ENCODE measurements at regions not wholly inside any gene's neighbourhood (a gene's known extent, or its start where the extent isn't known, plus 50 kb on each side); places are given as distances from the start of the nearest gene placed in this dataset.
A peak's percentile ranks its signal among the peaks of the same experiment; 100 is the strongest.

DNA sequence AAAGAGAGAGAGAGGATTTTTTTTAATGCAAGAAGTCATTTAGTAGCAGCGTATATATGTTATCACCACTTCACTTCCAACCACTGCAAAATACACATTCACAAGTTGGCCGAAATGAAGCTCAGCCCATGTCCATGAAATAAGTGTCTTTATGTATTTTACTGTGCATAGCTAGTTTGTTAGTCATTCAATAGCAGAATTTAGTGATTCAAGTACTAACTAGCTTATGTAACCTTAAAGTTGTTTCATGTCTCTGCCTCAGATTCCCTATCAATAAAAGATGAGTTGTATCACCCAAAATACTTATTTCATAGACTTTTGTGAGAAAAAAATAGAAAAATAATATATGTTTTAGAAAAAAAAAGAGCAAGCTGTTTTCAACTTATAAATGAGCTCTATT, 153.7 kb upstream of the PRDM1 start:
- no peak overlapping the region for H3K4me2 ChIP-seq (ENCODE audit: low read length)
- no peak overlapping the region for H3K27ac Mint-ChIP-seq (ENCODE audit: unreplicated experiment)
- H3K4me1 Mint-ChIP-seq (ENCODE audit: low read depth, unreplicated experiment) = no peaks in the 10 kb centered on the region

DNA sequence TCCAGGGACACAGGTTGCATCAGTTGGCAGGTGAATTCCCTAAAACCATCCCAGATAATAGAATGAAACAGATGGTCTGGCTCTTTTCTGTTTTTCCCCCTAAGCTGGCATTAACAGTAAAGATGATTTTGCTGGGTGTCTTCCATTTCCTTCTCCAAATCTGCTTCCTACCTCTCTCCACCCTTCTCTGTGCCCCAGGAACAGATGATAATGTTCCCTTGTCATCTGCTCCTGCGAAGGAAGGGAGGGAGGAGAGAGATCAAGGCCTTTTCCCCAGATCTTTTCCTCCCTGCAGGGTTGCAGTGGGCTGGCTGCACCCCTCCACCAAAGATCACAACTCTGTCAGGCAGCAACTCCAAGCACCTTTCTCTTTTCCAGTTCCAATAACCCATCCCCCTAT, 156.5 kb upstream of the PRDM1 start:
- Mint-ChIP-seq H3K27me3 (ENCODE audit: low read depth, unreplicated experiment) (no peaks in the 10 kb centered on the region), H3K4me1 (ENCODE audit: low read depth, unreplicated experiment) (no peaks in the 10 kb centered on the region), H3K27ac (ENCODE audit: unreplicated experiment) (no peak overlapping the region), H3K9me3 (ENCODE audit: unreplicated experiment) (no peaks in the 10 kb centered on the region), H3K4me3 (ENCODE audit: unreplicated experiment) (no peak overlapping the region), H3K36me3 (ENCODE audit: low read depth, unreplicated experiment) (no peaks in the 10 kb centered on the region)
- Histone ChIP-seq H3K9ac (ENCODE audit: low read length) (no peak overlapping the region), H3K4me1 (ENCODE audit: insufficient read depth, low read length) (no peaks in the 10 kb centered on the region), H3K27ac (ENCODE audit: low read depth, low read length) (no peak overlapping the region), H3K4me2 (ENCODE audit: low read length) (no peak overlapping the region), H4K20me1 (ENCODE audit: insufficient read depth, low read length) (no peaks in the 10 kb centered on the region), H3K79me2 (ENCODE audit: insufficient read depth, low read length) (no peaks in the 10 kb centered on the region), H3K9me3 (ENCODE audit: insufficient read depth, low read depth, low read length) (no peaks in the 10 kb centered on the region), H3K4me3 (ENCODE audit: insufficient read depth, low read depth, low read length) (no peak overlapping the region), H3K36me3 (ENCODE audit: insufficient read depth, low read length) (no peaks in the 10 kb centered on the region), H3K27me3 (ENCODE audit: insufficient read depth, low read length) (no peaks in the 10 kb centered on the region), H2AFZ (ENCODE audit: low read depth, low read length) (no peak overlapping the region)
- no peak for TF ChIP-seq EZH2 (IDR thresholded peaks at IDR 0.05; ENCODE audit: insufficient read depth, low read length)
- TF ChIP-seq, protein P1, sequence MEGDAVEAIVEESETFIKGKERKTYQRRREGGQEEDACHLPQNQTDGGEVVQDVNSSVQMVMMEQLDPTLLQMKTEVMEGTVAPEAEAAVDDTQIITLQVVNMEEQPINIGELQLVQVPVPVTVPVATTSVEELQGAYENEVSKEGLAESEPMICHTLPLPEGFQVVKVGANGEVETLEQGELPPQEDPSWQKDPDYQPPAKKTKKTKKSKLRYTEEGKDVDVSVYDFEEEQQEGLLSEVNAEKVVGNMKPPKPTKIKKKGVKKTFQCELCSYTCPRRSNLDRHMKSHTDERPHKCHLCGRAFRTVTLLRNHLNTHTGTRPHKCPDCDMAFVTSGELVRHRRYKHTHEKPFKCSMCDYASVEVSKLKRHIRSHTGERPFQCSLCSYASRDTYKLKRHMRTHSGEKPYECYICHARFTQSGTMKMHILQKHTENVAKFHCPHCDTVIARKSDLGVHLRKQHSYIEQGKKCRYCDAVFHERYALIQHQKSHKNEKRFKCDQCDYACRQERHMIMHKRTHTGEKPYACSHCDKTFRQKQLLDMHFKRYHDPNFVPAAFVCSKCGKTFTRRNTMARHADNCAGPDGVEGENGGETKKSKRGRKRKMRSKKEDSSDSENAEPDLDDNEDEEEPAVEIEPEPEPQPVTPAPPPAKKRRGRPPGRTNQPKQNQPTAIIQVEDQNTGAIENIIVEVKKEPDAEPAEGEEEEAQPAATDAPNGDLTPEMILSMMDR (IDR thresholded peaks at IDR 0.05; ENCODE audit: insufficient read depth, low read depth, low read length) = no peak
- no peak for FAIRE-seq
- DNase-seq (ENCODE audit: low read depth) = no peak

More for the DNA sequence above, 153.7 kb upstream of the PRDM1 start:
- Histone ChIP-seq H3K9me3 (ENCODE audit: insufficient read depth, low read depth, low read length) (no peaks in the 10 kb centered on the region), H3K36me3 (ENCODE audit: insufficient read depth, low read length) (no peaks in the 10 kb centered on the region), H3K4me1 (ENCODE audit: insufficient read depth, low read length) (no peaks in the 10 kb centered on the region), H3K79me2 (ENCODE audit: insufficient read depth, low read length) (no peaks in the 10 kb centered on the region), H3K27ac (ENCODE audit: low read depth, low read length) (no peak overlapping the region), H3K9ac (ENCODE audit: low read length) (no peak overlapping the region), H2AFZ (ENCODE audit: low read depth, low read length) (no peak overlapping the region), H3K4me3 (ENCODE audit: insufficient read depth, low read depth, low read length) (no peak overlapping the region), H3K27me3 (ENCODE audit: insufficient read depth, low read length) (no peaks in the 10 kb centered on the region), H4K20me1 (ENCODE audit: insufficient read depth, low read length) (no peaks in the 10 kb centered on the region)
- no peak overlapping the region for H3K4me3 Mint-ChIP-seq (ENCODE audit: unreplicated experiment)
- DNase-seq (ENCODE audit: low read depth) (no peak), FAIRE-seq (peak; percentile 23)
- H3K27me3 Mint-ChIP-seq (ENCODE audit: low read depth, unreplicated experiment) = no peaks in the 10 kb centered on the region
- no peaks in the 10 kb centered on the region for H3K9me3 Mint-ChIP-seq (ENCODE audit: unreplicated experiment)
- TF ChIP-seq, protein P1 (IDR thresholded peaks at IDR 0.05; ENCODE audit: insufficient read depth, low read depth, low read length) = no peak
- no peak for TF ChIP-seq EZH2 (IDR thresholded peaks at IDR 0.05; ENCODE audit: insufficient read depth, low read length)
- H3K36me3 Mint-ChIP-seq (ENCODE audit: low read depth, unreplicated experiment) = no peaks in the 10 kb centered on the region

DNA sequence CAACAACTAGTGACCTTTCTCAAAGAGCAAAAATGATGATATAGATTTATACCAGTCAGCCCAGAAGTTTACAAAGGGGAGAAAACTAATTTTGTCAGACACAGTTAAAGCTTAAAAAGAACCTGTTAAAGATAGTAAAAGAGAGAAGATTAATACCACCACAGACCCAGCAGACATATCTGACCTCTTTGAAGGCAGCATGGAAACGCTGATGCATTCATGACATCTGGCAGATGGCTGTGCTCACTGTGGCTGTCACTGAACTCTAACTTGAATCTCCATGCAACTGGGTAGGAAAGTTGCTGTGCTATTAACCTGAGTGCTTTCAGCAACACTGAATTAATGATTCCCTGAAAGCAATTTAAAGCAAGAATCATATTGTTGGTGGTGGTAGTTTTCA, 159.8 kb upstream of the PRDM1 start:
- H3K79me2 ChIP-seq (ENCODE audit: insufficient read depth, low read length) = no peaks in the 10 kb centered on the region
- Mint-ChIP-seq H3K27ac (ENCODE audit: unreplicated experiment) (no peak overlapping the region), H3K27me3 (ENCODE audit: low read depth, unreplicated experiment) (peaks cover 6% of the 10 kb centered on the region), H3K36me3 (ENCODE audit: low read depth, unreplicated experiment) (no peaks in the 10 kb centered on the region), H3K4me1 (ENCODE audit: low read depth, unreplicated experiment) (no peaks in the 10 kb centered on the region), H3K4me3 (ENCODE audit: unreplicated experiment) (no peak overlapping the region), H3K9me3 (ENCODE audit: unreplicated experiment) (peaks cover 5% of the 10 kb centered on the region)
- no peaks in the 10 kb centered on the region for H3K27me3 ChIP-seq (ENCODE audit: insufficient read depth, low read length)
- no peaks in the 10 kb centered on the region for H3K4me1 ChIP-seq (ENCODE audit: insufficient read depth, low read length)
- H3K9me3 ChIP-seq (ENCODE audit: insufficient read depth, low read depth, low read length) = no peaks in the 10 kb centered on the region
- no peaks in the 10 kb centered on the region for H4K20me1 ChIP-seq (ENCODE audit: insufficient read depth, low read length)
- DNase-seq (ENCODE audit: low read depth) = no peak
- H3K4me2 ChIP-seq (ENCODE audit: low read length) = no peak overlapping the region
- H3K9ac ChIP-seq (ENCODE audit: low read length) = no peak overlapping the region
- no peak overlapping the region for H2AFZ ChIP-seq (ENCODE audit: low read depth, low read length)
- TF ChIP-seq, protein P1 (IDR thresholded peaks at IDR 0.05; ENCODE audit: insufficient read depth, low read depth, low read length) = no peak
- TF ChIP-seq EZH2 (IDR thresholded peaks at IDR 0.05; ENCODE audit: insufficient read depth, low read length) = no peak
- no peak overlapping the region for H3K27ac ChIP-seq (ENCODE audit: low read depth, low read length)
- FAIRE-seq = no peak
- no peaks in the 10 kb centered on the region for H3K36me3 ChIP-seq (ENCODE audit: insufficient read depth, low read length)
- H3K4me3 ChIP-seq (ENCODE audit: insufficient read depth, low read depth, low read length) = no peak overlapping the region
